ENCODE measurements at regions not wholly inside any gene's neighbourhood (a gene's known extent, or its start where the extent isn't known, plus 50 kb on each side); places are given as distances from the start of the nearest gene placed in this dataset.

- H3K4me3 ChIP-seq = no peak overlapping the region
- H3K27ac ChIP-seq = no peak overlapping the region
- H3K4me1 ChIP-seq = no peaks in the 10 kb centered on the region
- no peak for TF ChIP-seq POLR2AphosphoS5 (IDR thresholded peaks at IDR 0.05)
- no peak for TF ChIP-seq POLR2A (IDR thresholded peaks at IDR 0.05)
- TF ChIP-seq CTCF (IDR thresholded peaks at IDR 0.05 in 8 of 11, conservative IDR thresholded peaks at IDR 0.05 in 3 of 11) = no peak
- DNase-seq = no peak
- no peaks in the 10 kb centered on the region for H3K27me3 ChIP-seq (replicated peaks in 1 of 7)
- WGBS, 5 donors = 87 to 98% (median 90%) methylated on average over 1 of the region's 1 CpG
- H3K9me3 ChIP-seq = no peaks in the 10 kb centered on the region
- intact Hi-C loops (cut with DNase I; ENCODE audit: low total_unique reads) = no loop called here
- H3K36me3 ChIP-seq = no peaks in the 10 kb centered on the region
These were observed 95.5 kb downstream of the MBL2 start for GRCh38 chr10:52677086-52677485.

GRCh38 chr10:52678611-52679010 is 94.0 kb downstream of the MBL2 start:
- H3K36me3 ChIP-seq = no peaks in the 10 kb centered on the region
- DNase-seq = no peak
- WGBS, 5 donors = 59 to 69% (median 66%) methylated on average over 5 of the region's 5 CpGs

GRCh38 chr10:52679117-52679516 is 93.5 kb downstream of the MBL2 start:
- no peak for DNase-seq
- no peaks in the 10 kb centered on the region for H3K36me3 ChIP-seq
- no peak overlapping the region for H3K4me3 ChIP-seq
- TF ChIP-seq POLR2A (IDR thresholded peaks at IDR 0.05) (no peak), CTCF (IDR thresholded peaks at IDR 0.05 in 8 of 11, conservative IDR thresholded peaks at IDR 0.05 in 3 of 11) (no peak)
- no peaks in the 10 kb centered on the region for H3K4me1 ChIP-seq
- 43 to 51% (median 43%) methylated on average over 6 of the region's 6 CpGs for WGBS, 5 donors
- no peaks in the 10 kb centered on the region for H3K27me3 ChIP-seq (replicated peaks in 1 of 7)
- H3K27ac ChIP-seq = no peak overlapping the region
- H3K9me3 ChIP-seq = no peaks in the 10 kb centered on the region
- intact Hi-C loops (cut with DNase I; ENCODE audit: low total_unique reads) = no loop called here

More at GRCh38 chr10:52678611-52679010, 94.0 kb downstream of the MBL2 start:
- intact Hi-C loops (cut with DNase I; ENCODE audit: low total_unique reads) = no loop called here
- Histone ChIP-seq H3K4me3 (no peak overlapping the region), H3K4me1 (no peaks in the 10 kb centered on the region), H3K27ac (no peak overlapping the region), H3K27me3 (replicated peaks in 1 of 7) (no peaks in the 10 kb centered on the region), H3K9me3 (no peaks in the 10 kb centered on the region)
- TF ChIP-seq POLR2A (IDR thresholded peaks at IDR 0.05) = no peak
- no peak for TF ChIP-seq POLR2AphosphoS5 (IDR thresholded peaks at IDR 0.05)
- TF ChIP-seq CTCF (IDR thresholded peaks at IDR 0.05 in 8 of 11, conservative IDR thresholded peaks at IDR 0.05 in 3 of 11) = no peak

GRCh38 chr10:52682766-52683165 is 89.8 kb downstream of the MBL2 start:
- no peak for DNase-seq
- Histone ChIP-seq H3K4me3 (no peak overlapping the region), H3K4me1 (no peaks in the 10 kb centered on the region), H3K27ac (no peak overlapping the region), H3K9me3 (no peaks in the 10 kb centered on the region), H3K27me3 (replicated peaks in 1 of 7) (no peaks in the 10 kb centered on the region), H3K36me3 (no peaks in the 10 kb centered on the region)
- no peak for TF ChIP-seq POLR2A (IDR thresholded peaks at IDR 0.05)
- no peak for TF ChIP-seq CTCF (IDR thresholded peaks at IDR 0.05 in 8 of 11, conservative IDR thresholded peaks at IDR 0.05 in 3 of 11)
- TF ChIP-seq POLR2AphosphoS5 (IDR thresholded peaks at IDR 0.05) = no peak
- intact Hi-C loops (cut with DNase I; ENCODE audit: low total_unique reads) = no loop called here
- WGBS, 5 donors = 51 to 83% (median 65%) methylated on average over 1 of the region's 1 CpG
